Bronchial epithelial cell (primary cell): ENCODE measurements at regions not wholly inside any gene's neighbourhood (a gene's known extent, or its start where the extent isn't known, plus 50 kb on each side); places are given as distances from the start of the nearest gene placed in this dataset.
"Not testable (repeated sequence)": the region's sequence is repeated elsewhere in the genome, so short reads cannot be mapped to it uniquely, and the experiment has no call there.

Experiments used
- DNase-seq: peaks from one replicate; pipeline ENCODE4 v3.0.0-alpha.2; 2010; ENCODE audit warnings: low read depth
- FAIRE-seq: peaks from 2 replicates; lab custom pipeline; 2011; peaks lifted over from hg19 to GRCh38; lab: Jason Lieb, UNC
- H3K27me3 ChIP-seq: 2 replicates; pipeline ENCODE4 v1.5.1; 2011; ENCODE audit warnings: low read length; ENCODE audit not compliant: control insufficient read depth, insufficient read depth
- H3K36me3 ChIP-seq: 2 replicates; pipeline ENCODE4 v1.5.1; 2011; ENCODE audit warnings: low read length; ENCODE audit not compliant: control insufficient read depth, insufficient read depth
- H3K4me3 ChIP-seq: 2 replicates; pipeline ENCODE4 v1.5.1; 2011; ENCODE audit warnings: mild to moderate bottlenecking, low read depth, low read length, control low read depth
- CTCF ChIP-seq: IDR thresholded peaks from 2 replicates; pipeline ENCODE4 v1.5.1; 2011; ENCODE audit warnings: mild to moderate bottlenecking, moderate library complexity, low read length, control low read depth, inconsistent platforms; ENCODE audit not compliant: insufficient read depth, severe bottlenecking

- DNase-seq (peak; percentile 87), FAIRE-seq (no peak)
- no peak for TF ChIP-seq CTCF
- Histone ChIP-seq H3K36me3 (no peaks in the 10 kb centered on the region), H3K4me3 (no peak overlapping the region), H3K27me3 (no peaks in the 10 kb centered on the region)
Observed at GRCh38 chr5:126124706-126125345, 298.4 kb upstream of the GRAMD2B start.

- DNase-seq (no peak), FAIRE-seq (no peak)
- Histone ChIP-seq H3K36me3 (no peaks in the 10 kb centered on the region), H3K4me3 (no peak overlapping the region), H3K27me3 (no peaks in the 10 kb centered on the region)
- no peak for TF ChIP-seq CTCF
Observed at GRCh38 chr5:126125407-126125806, 297.8 kb upstream of the GRAMD2B start.

GRCh38 chr5:126126574-126126973 lies 296.6 kb upstream of the GRAMD2B start:
- no peaks in the 10 kb centered on the region for H3K27me3 ChIP-seq
- no peak overlapping the region for H3K4me3 ChIP-seq
- DNase-seq (no peak), FAIRE-seq (no peak)
- H3K36me3 ChIP-seq: no peaks in the 10 kb centered on the region
- TF ChIP-seq CTCF: no peak

GRCh38 chr5:126127371-126127770 lies 295.8 kb upstream of the GRAMD2B start:
- DNase-seq: not testable (repeated sequence)

GRCh38 chr5:126129431-126129830 lies 293.8 kb upstream of the GRAMD2B start:
- FAIRE-seq (peak; percentile 50), DNase-seq (peak; percentile 38)
- Histone ChIP-seq H3K36me3 (no peaks in the 10 kb centered on the region), H3K27me3 (no peaks in the 10 kb centered on the region), H3K4me3 (no peak overlapping the region)
- TF ChIP-seq CTCF: peak; percentile 14

More at GRCh38 chr5:126127371-126127770, 295.8 kb upstream of the GRAMD2B start:
- not testable (repeated sequence) for H3K27me3 ChIP-seq, H3K36me3 ChIP-seq, FAIRE-seq, H3K4me3 ChIP-seq

- no peak overlapping the region for H3K4me3 ChIP-seq
- no peak for TF ChIP-seq CTCF
- DNase-seq: no peak
- peak; percentile 7 for FAIRE-seq
- no peaks in the 10 kb centered on the region for H3K36me3 ChIP-seq
- no peaks in the 10 kb centered on the region for H3K27me3 ChIP-seq
Observed at GRCh38 chr5:126133424-126133823, 289.8 kb upstream of the GRAMD2B start.
